ENCODE measurements at regions not wholly inside any gene's neighbourhood (a gene's known extent, or its start where the extent isn't known, plus 50 kb on each side); places are given as distances from the start of the nearest gene placed in this dataset.

GRCh38 chr13:87535911-87536310 is 135.3 kb upstream of the SLITRK5 start:
- Histone ChIP-seq H3K36me3 (ENCODE audit: low read depth) (no peaks in the 10 kb centered on the region), H3K27ac (no peak overlapping the region), H3K9me3 (ENCODE audit: low read depth) (no peaks in the 10 kb centered on the region), H4K20me1 (ENCODE audit: insufficient read depth) (no peaks in the 10 kb centered on the region), H3K4me3 (no peak overlapping the region), H3K27me3 (replicated peaks; ENCODE audit: insufficient read depth) (no peaks in the 10 kb centered on the region), H3K4me1 (ENCODE audit: insufficient read depth) (no peaks in the 10 kb centered on the region), H3F3A (ENCODE audit: insufficient read depth) (no peaks in the 10 kb centered on the region), H3K9me2 (ENCODE audit: insufficient read depth) (no peaks in the 10 kb centered on the region), H3K9ac (no peak overlapping the region), H3K79me2 (ENCODE audit: insufficient read depth) (no peaks in the 10 kb centered on the region), H3K4me2 (ENCODE audit: unreplicated experiment) (no peak overlapping the region), H2AFZ (no peak overlapping the region)
- no peak for TF ChIP-seq EZH2phosphoT487 (IDR thresholded peaks at IDR 0.05; ENCODE audit: insufficient read depth, low read depth)
- no peak for TF ChIP-seq EZH2 (IDR thresholded peaks at IDR 0.05; ENCODE audit: insufficient read depth, poor library complexity, severe bottlenecking)
- WGBS, 2 experiments (ENCODE audit: low coverage in 1 of 2, low lambda C conversion rate in 2 of 2, missing lambda C conversion rate in 2 of 2) = 0% methylated on average over 1 of the region's 1 CpG
- in situ Hi-C loops (cut with MboI) = no loop called here
- no peak for DNase-seq

GRCh38 chr13:87536499-87536898 is 134.7 kb upstream of the SLITRK5 start:
- no peak overlapping the region for H3K9ac ChIP-seq
- no peak overlapping the region for H3K4me3 ChIP-seq
- no peaks in the 10 kb centered on the region for H3K36me3 ChIP-seq (ENCODE audit: low read depth)
- DNase-seq = no peak
- in situ Hi-C loops (cut with MboI) = no loop called here
- no peak overlapping the region for H3K4me2 ChIP-seq (ENCODE audit: unreplicated experiment)
- TF ChIP-seq EZH2phosphoT487 (IDR thresholded peaks at IDR 0.05; ENCODE audit: insufficient read depth, low read depth) = no peak
- no peak for TF ChIP-seq EZH2 (IDR thresholded peaks at IDR 0.05; ENCODE audit: insufficient read depth, poor library complexity, severe bottlenecking)
- H3F3A ChIP-seq (ENCODE audit: insufficient read depth) = no peaks in the 10 kb centered on the region
- H3K9me2 ChIP-seq (ENCODE audit: insufficient read depth) = no peaks in the 10 kb centered on the region
- no peaks in the 10 kb centered on the region for H4K20me1 ChIP-seq (ENCODE audit: insufficient read depth)
- H3K9me3 ChIP-seq (ENCODE audit: low read depth) = no peaks in the 10 kb centered on the region
- H2AFZ ChIP-seq = no peak overlapping the region
- 10 to 11% methylated on average over 2 of the region's 2 CpGs for WGBS, 2 experiments (ENCODE audit: low coverage in 1 of 2, low lambda C conversion rate in 2 of 2, missing lambda C conversion rate in 2 of 2)
- H3K4me1 ChIP-seq (ENCODE audit: insufficient read depth) = no peaks in the 10 kb centered on the region
- H3K27ac ChIP-seq = no peak overlapping the region
- H3K79me2 ChIP-seq (ENCODE audit: insufficient read depth) = no peaks in the 10 kb centered on the region
- no peaks in the 10 kb centered on the region for H3K27me3 ChIP-seq (replicated peaks; ENCODE audit: insufficient read depth)

- Histone ChIP-seq H3K4me3 (no peak overlapping the region), H3K27me3 (replicated peaks; ENCODE audit: insufficient read depth) (no peaks in the 10 kb centered on the region), H3F3A (ENCODE audit: insufficient read depth) (no peaks in the 10 kb centered on the region), H3K9me2 (ENCODE audit: insufficient read depth) (no peaks in the 10 kb centered on the region), H3K4me1 (ENCODE audit: insufficient read depth) (no peaks in the 10 kb centered on the region), H3K27ac (no peak overlapping the region), H2AFZ (no peak overlapping the region), H3K4me2 (ENCODE audit: unreplicated experiment) (no peak overlapping the region), H4K20me1 (ENCODE audit: insufficient read depth) (no peaks in the 10 kb centered on the region), H3K9ac (no peak overlapping the region), H3K79me2 (ENCODE audit: insufficient read depth) (no peaks in the 10 kb centered on the region), H3K9me3 (ENCODE audit: low read depth) (no peaks in the 10 kb centered on the region), H3K36me3 (ENCODE audit: low read depth) (no peaks in the 10 kb centered on the region)
- 12 to 16% methylated on average over 2 of the region's 2 CpGs for WGBS, 2 experiments (ENCODE audit: low coverage in 1 of 2, low lambda C conversion rate in 2 of 2, missing lambda C conversion rate in 2 of 2)
- DNase-seq = no peak
- in situ Hi-C loops (cut with MboI) = no loop called here
- TF ChIP-seq EZH2phosphoT487 (IDR thresholded peaks at IDR 0.05; ENCODE audit: insufficient read depth, low read depth) (no peak), EZH2 (IDR thresholded peaks at IDR 0.05; ENCODE audit: insufficient read depth, poor library complexity, severe bottlenecking) (no peak)
Measured at GRCh38 chr13:87536899-87537298, 134.3 kb upstream of the SLITRK5 start.

- H3F3A ChIP-seq (ENCODE audit: insufficient read depth) = no peaks in the 10 kb centered on the region
- 13 to 17% methylated on average over 3 of the region's 3 CpGs for WGBS, 2 experiments (ENCODE audit: low coverage in 1 of 2, low lambda C conversion rate in 2 of 2, missing lambda C conversion rate in 2 of 2)
- DNase-seq = no peak
- H4K20me1 ChIP-seq (ENCODE audit: insufficient read depth) = no peaks in the 10 kb centered on the region
- H2AFZ ChIP-seq = no peak overlapping the region
- H3K9me2 ChIP-seq (ENCODE audit: insufficient read depth) = no peaks in the 10 kb centered on the region
- no peak overlapping the region for H3K27ac ChIP-seq
- no peak overlapping the region for H3K4me3 ChIP-seq
- H3K79me2 ChIP-seq (ENCODE audit: insufficient read depth) = no peaks in the 10 kb centered on the region
- H3K9ac ChIP-seq = no peak overlapping the region
- no peaks in the 10 kb centered on the region for H3K27me3 ChIP-seq (replicated peaks; ENCODE audit: insufficient read depth)
- H3K9me3 ChIP-seq (ENCODE audit: low read depth) = no peaks in the 10 kb centered on the region
- H3K4me1 ChIP-seq (ENCODE audit: insufficient read depth) = no peaks in the 10 kb centered on the region
- TF ChIP-seq EZH2phosphoT487 (IDR thresholded peaks at IDR 0.05; ENCODE audit: insufficient read depth, low read depth) (no peak), EZH2 (IDR thresholded peaks at IDR 0.05; ENCODE audit: insufficient read depth, poor library complexity, severe bottlenecking) (no peak)
- in situ Hi-C loops (cut with MboI) = no loop called here
- no peaks in the 10 kb centered on the region for H3K36me3 ChIP-seq (ENCODE audit: low read depth)
- H3K4me2 ChIP-seq (ENCODE audit: unreplicated experiment) = no peak overlapping the region
Measured at GRCh38 chr13:87537951-87538350, 133.2 kb upstream of the SLITRK5 start.

GRCh38 chr13:87538366-87539052 is 132.7 kb upstream of the SLITRK5 start:
- in situ Hi-C loops (cut with MboI) = no loop called here
- H3F3A ChIP-seq (ENCODE audit: insufficient read depth) = no peaks in the 10 kb centered on the region
- H3K36me3 ChIP-seq (ENCODE audit: low read depth) = no peaks in the 10 kb centered on the region
- no peak overlapping the region for H3K9ac ChIP-seq
- no peaks in the 10 kb centered on the region for H3K79me2 ChIP-seq (ENCODE audit: insufficient read depth)
- H3K27me3 ChIP-seq (replicated peaks; ENCODE audit: insufficient read depth) = no peaks in the 10 kb centered on the region
- H3K9me2 ChIP-seq (ENCODE audit: insufficient read depth) = no peaks in the 10 kb centered on the region
- H3K4me3 ChIP-seq = no peak overlapping the region
- no peak for TF ChIP-seq EZH2phosphoT487 (IDR thresholded peaks at IDR 0.05; ENCODE audit: insufficient read depth, low read depth)
- TF ChIP-seq EZH2 (IDR thresholded peaks at IDR 0.05; ENCODE audit: insufficient read depth, poor library complexity, severe bottlenecking) = no peak
- no peak overlapping the region for H3K27ac ChIP-seq
- no peaks in the 10 kb centered on the region for H3K4me1 ChIP-seq (ENCODE audit: insufficient read depth)
- H3K9me3 ChIP-seq (ENCODE audit: low read depth) = no peaks in the 10 kb centered on the region
- no peaks in the 10 kb centered on the region for H4K20me1 ChIP-seq (ENCODE audit: insufficient read depth)
- H2AFZ ChIP-seq = no peak overlapping the region
- H3K4me2 ChIP-seq (ENCODE audit: unreplicated experiment) = no peak overlapping the region
- no peak for DNase-seq

Data from GM23248 (cell line).